AG09309 (cell line): ENCODE measurements at regions not wholly inside any gene's neighbourhood (a gene's known extent, or its start where the extent isn't known, plus 50 kb on each side); places are given as distances from the start of the nearest gene placed in this dataset.

Source experiments
- DNase-seq: peaks from one replicate; pipeline ENCODE4 v3.0.0-alpha.2; 2010; ENCODE audit warnings: low read depth
- H3K4me3 ChIP-seq: 2 replicates; pipeline ENCODE4 v1.5.1; 2011; ENCODE audit warnings: mild to moderate bottlenecking, low read depth, low read length, moderate library complexity; ENCODE audit not compliant: control insufficient read depth
- TF ChIP-seq, protein P1 (sequence below): IDR thresholded peaks from 2 replicates; pipeline ENCODE4 v1.5.1; 2011; ENCODE audit warnings: mild to moderate bottlenecking, low read depth, low read length, inconsistent platforms; ENCODE audit not compliant: insufficient read depth, control insufficient read depth; ENCODE audit errors: missing control alignments

DNA sequence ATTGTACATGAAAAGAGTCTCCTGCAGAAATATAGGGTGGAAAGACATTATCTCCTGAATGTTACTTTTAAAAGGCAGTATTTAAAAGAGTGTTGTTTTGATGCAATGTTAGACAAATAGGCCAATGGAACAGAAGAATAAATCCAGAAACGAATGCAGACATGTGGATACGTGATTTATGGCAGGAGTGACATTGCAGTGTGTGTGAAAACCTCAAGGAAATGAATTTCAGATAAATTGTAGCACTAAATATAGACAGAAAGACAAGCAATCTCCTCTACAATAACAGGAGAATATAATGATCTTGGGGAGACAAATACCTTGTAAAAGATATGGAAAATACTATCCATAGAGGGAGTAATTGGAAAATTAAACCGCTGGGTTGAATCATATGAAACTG, 387.8 kb upstream of the CHRM3 start:
- no peak overlapping the region for H3K4me3 ChIP-seq
- TF ChIP-seq, protein P1, sequence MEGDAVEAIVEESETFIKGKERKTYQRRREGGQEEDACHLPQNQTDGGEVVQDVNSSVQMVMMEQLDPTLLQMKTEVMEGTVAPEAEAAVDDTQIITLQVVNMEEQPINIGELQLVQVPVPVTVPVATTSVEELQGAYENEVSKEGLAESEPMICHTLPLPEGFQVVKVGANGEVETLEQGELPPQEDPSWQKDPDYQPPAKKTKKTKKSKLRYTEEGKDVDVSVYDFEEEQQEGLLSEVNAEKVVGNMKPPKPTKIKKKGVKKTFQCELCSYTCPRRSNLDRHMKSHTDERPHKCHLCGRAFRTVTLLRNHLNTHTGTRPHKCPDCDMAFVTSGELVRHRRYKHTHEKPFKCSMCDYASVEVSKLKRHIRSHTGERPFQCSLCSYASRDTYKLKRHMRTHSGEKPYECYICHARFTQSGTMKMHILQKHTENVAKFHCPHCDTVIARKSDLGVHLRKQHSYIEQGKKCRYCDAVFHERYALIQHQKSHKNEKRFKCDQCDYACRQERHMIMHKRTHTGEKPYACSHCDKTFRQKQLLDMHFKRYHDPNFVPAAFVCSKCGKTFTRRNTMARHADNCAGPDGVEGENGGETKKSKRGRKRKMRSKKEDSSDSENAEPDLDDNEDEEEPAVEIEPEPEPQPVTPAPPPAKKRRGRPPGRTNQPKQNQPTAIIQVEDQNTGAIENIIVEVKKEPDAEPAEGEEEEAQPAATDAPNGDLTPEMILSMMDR = no peak
- DNase-seq = no peak

DNA sequence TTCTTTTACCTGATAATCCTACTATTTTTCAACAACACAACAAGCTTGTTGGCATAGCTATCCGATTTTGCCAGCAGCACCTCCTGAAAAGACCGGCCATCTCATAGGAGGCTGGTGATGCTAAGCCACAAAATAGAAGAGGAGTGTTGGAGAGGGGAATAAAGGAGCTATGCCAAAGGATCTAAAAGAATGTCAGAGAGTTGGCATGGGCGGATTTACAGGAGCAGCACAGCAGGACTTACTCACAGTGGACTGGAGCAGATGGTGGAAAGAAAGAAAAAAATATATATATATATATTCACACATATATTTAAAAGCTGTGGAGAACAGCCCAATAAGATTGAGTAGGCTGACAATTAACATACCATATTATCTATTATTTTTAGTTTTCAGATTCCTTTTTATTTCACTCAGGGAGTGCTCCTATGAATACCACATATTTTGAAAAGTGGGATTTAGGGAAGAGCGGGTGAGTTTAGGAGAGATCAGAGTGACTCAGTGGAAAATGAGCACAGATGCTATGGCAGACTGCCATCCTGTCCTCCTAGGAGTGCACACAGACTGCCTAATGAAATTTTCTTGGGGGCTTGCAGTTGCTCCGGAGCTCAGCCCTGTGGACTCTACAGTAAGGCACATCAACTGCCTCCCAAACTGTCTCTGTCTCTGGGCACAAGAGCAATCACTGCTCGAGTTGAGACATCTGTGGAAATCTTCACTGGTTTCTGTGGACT, 394.4 kb upstream of the CHRM3 start:
- H3K4me3 ChIP-seq = no peak overlapping the region
- TF ChIP-seq, protein P1 = no peak
- peak; percentile 10 for DNase-seq

DNA sequence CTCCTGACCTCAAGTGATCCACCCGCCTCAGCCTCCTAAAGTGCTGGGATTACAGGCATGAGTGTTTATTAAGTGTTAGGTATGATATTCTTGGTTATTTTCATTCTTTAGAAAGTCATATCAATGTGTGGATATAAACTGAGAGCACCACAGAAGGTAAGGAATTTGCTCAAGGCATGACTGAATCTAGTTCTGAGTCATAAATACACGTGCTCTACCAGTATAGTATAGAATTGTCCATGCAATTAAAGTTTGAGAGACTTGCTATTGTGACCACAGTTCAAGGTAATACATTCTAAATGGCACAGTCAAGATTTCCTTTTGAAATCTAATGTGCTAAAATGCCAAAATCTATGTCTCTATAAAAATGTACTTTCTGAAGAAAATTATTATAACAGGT, 401.1 kb upstream of the CHRM3 start:
- H3K4me3 ChIP-seq = no peak overlapping the region
- TF ChIP-seq, protein P1 = no peak
- DNase-seq = no peak

DNA sequence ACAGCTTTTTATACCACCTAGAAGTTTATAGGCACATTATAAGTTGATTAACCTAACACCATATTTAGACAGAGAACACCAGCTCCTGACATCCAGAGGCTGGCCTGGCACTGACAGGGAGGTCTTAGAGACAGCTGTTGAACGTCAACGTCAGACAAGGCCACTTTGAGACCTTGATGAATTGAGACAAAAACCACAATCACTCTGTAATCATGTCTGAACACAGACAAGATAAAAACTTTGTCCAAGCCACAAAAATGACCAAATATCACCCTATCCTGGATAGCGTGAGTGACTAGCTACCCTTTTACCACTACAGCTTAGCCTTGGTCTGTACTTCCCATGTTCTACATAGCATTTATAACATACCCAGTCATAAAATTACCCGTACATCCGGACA, 403.6 kb upstream of the CHRM3 start:
- no peak for DNase-seq
- no peak overlapping the region for H3K4me3 ChIP-seq

DNA sequence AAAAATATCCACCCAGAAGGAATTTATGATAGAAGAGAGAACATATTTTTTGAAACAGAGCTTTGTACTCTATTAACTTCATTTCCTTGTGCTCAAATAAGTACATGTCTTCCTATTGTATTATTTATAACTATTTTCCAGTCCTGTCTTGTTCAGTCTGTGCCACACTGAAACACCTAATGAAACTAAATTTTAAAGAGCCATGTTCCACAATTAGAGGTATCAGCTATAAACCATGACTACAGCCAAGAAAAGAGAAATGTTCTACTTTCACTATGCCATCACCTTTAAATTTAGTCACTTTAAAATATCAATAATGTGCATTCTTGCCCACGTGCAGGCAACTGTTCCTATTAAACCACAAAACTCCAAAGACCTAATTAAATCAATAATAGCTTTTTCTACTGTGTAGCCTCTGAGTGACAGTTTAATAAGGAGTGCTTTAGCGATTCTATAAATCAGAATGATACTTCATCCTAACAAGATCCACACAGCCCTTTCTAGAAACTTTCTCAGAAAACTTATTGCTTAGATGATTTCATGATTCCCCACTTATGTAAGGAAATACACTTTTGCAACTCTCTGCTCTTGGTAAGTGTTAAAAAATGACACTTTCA, 404.9 kb upstream of the CHRM3 start:
- TF ChIP-seq, protein P1 = no peak
- DNase-seq = no peak
- H3K4me3 ChIP-seq = no peak overlapping the region

More for the DNA sequence above, 403.6 kb upstream of the CHRM3 start:
- TF ChIP-seq, protein P1 = no peak

DNA sequence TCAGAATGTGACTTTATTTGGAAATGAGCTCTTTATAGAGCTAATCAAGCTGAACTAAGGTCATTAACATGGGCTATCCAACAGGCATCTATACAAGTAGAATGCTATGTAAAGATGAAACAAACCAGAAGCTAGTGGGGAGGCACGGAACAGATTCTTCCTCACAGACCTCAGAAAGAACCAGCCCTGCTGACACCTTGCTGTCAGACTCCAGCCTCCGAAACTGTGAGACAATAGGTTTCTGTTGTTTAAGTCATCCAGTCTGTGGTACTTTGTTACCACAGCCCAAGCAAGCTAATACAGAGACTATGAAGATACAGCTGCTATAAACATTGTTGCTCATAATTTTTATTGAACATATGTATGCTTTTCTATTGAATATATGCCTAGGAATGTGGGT, 406.3 kb upstream of the CHRM3 start:
- TF ChIP-seq, protein P1 = no peak
- H3K4me3 ChIP-seq = no peak overlapping the region
- DNase-seq = no peak
